ENCODE measurements at regions not wholly inside any gene's neighbourhood (a gene's known extent, or its start where the extent isn't known, plus 50 kb on each side); places are given as distances from the start of the nearest gene placed in this dataset.

GRCh38 chr5:2256691-2257280 lies 374.1 kb upstream of the IRX4 start:
- BruUV-seq (replicated peaks) = no TSS peak
- peaks cover 6% of the 10 kb centered on the region for H3K9me3 ChIP-seq (replicated peaks; ENCODE audit: control insufficient read depth, insufficient read depth, low read length)
- DNase-seq (ENCODE audit: low read depth, low spot score) (no peak), FAIRE-seq (no peak)
- H3K4me3 ChIP-seq (replicated peaks in 1 of 3; ENCODE audit: insufficient read depth in 1 of 3, low read depth in 1 of 3, low read length in 3 of 3) = no peak overlapping the region
- H3K9ac ChIP-seq (replicated peaks; ENCODE audit: extremely low read depth, insufficient read depth, low read length) = no peak overlapping the region
- H3K36me3 ChIP-seq (ENCODE audit: control insufficient read depth in 2 of 2, extremely low read depth in 1 of 2, insufficient read depth in 2 of 2, low read length in 2 of 2) = no peaks in the 10 kb centered on the region
- H3K79me2 ChIP-seq (ENCODE audit: control insufficient read depth, insufficient read depth, low read length) = no peaks in the 10 kb centered on the region
- no peak overlapping the region for H2AFZ ChIP-seq (ENCODE audit: low read depth, low read length)
- H3K4me1 ChIP-seq (ENCODE audit: control insufficient read depth, extremely low read depth, insufficient read depth, low read length) = no peaks in the 10 kb centered on the region
- no peaks in the 10 kb centered on the region for H4K20me1 ChIP-seq (replicated peaks; ENCODE audit: control insufficient read depth, extremely low read depth, insufficient read depth, low read length)
- no peaks in the 10 kb centered on the region for H3K9me1 ChIP-seq (replicated peaks; ENCODE audit: control insufficient read depth, extremely low read depth, insufficient read depth, low read length)
- intact Hi-C loops (cut with micrococcal nuclease) (no loop called here), dilution Hi-C loops (cut with MboI; ENCODE audit: extremely low pct_ligation_motif_present, low sequenced_read_pairs) (no loop called here)
- no peak overlapping the region for H3K27ac ChIP-seq (ENCODE audit: insufficient read depth, low read depth, low read length)
- ChIA-PET CTCF (no interaction called here), POLR2A (no interaction called here)
- no peaks in the 10 kb centered on the region for H3K27me3 ChIP-seq (ENCODE audit: control insufficient read depth in 2 of 2, insufficient read depth in 2 of 2, low read length in 2 of 2)
- no peak for TF ChIP-seq POLR2A (IDR thresholded peaks at IDR 0.05; ENCODE audit: low read depth, low read length)
- H3K4me2 ChIP-seq (ENCODE audit: insufficient read depth, low read length) = no peak overlapping the region

DNA sequence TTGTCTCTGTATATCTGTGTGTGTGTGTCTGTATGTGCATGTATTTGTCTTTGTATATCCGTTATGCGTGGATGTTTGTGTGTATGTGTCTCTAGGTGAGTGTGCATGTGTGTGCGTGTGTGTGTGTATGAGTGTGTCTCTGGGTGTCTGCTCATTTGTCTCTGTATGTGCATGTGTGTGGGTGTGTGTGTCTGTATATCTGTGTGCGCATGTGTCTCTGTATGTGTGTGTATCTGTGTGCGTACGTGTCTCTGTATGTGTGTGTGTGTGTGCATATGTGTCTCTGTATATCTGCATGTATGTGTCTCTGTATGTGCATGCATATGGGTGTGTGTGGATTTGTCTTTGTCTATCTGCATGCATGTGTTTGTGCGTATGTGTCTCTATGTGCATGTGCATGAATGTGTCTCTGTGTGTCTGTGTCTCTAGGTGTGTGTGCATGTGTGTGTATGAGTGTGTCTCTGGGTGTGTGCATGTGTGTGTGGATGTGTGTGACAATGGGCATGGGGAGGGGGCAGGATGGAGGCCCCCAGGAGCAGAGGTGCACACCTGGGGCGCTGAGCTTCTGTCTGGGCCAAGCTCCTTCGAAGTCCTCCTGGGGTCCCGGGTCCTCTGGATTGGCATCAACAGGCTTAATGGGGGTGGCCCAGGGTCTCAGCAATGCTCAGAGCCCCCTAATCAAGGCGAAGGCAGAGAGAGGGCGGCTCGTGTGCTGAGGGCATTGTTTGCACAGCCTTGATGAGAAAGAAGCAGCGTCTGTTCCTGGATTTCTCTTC lies 373.4 kb upstream of the IRX4 start:
- intact Hi-C loops (cut with micrococcal nuclease) (no loop called here), dilution Hi-C loops (cut with MboI; ENCODE audit: extremely low pct_ligation_motif_present, low sequenced_read_pairs) (no loop called here)
- Histone ChIP-seq H3K4me2 (ENCODE audit: insufficient read depth, low read length) (no peak overlapping the region), H3K4me3 (replicated peaks in 1 of 3; ENCODE audit: insufficient read depth in 1 of 3, low read depth in 1 of 3, low read length in 3 of 3) (no peak overlapping the region), H4K20me1 (replicated peaks; ENCODE audit: control insufficient read depth, extremely low read depth, insufficient read depth, low read length) (no peaks in the 10 kb centered on the region), H3K36me3 (ENCODE audit: control insufficient read depth in 2 of 2, extremely low read depth in 1 of 2, insufficient read depth in 2 of 2, low read length in 2 of 2) (no peaks in the 10 kb centered on the region), H3K79me2 (ENCODE audit: control insufficient read depth, insufficient read depth, low read length) (no peaks in the 10 kb centered on the region), H3K9me3 (replicated peaks; ENCODE audit: control insufficient read depth, insufficient read depth, low read length) (peaks cover 6% of the 10 kb centered on the region), H3K9me1 (replicated peaks; ENCODE audit: control insufficient read depth, extremely low read depth, insufficient read depth, low read length) (no peaks in the 10 kb centered on the region), H2AFZ (ENCODE audit: low read depth, low read length) (no peak overlapping the region), H3K9ac (replicated peaks; ENCODE audit: extremely low read depth, insufficient read depth, low read length) (no peak overlapping the region), H3K27ac (ENCODE audit: insufficient read depth, low read depth, low read length) (no peak overlapping the region), H3K4me1 (ENCODE audit: control insufficient read depth, extremely low read depth, insufficient read depth, low read length) (no peaks in the 10 kb centered on the region), H3K27me3 (ENCODE audit: control insufficient read depth in 2 of 2, insufficient read depth in 2 of 2, low read length in 2 of 2) (no peaks in the 10 kb centered on the region)
- ChIA-PET POLR2A (no interaction called here), CTCF (no interaction called here)
- TF ChIP-seq, protein P1, sequence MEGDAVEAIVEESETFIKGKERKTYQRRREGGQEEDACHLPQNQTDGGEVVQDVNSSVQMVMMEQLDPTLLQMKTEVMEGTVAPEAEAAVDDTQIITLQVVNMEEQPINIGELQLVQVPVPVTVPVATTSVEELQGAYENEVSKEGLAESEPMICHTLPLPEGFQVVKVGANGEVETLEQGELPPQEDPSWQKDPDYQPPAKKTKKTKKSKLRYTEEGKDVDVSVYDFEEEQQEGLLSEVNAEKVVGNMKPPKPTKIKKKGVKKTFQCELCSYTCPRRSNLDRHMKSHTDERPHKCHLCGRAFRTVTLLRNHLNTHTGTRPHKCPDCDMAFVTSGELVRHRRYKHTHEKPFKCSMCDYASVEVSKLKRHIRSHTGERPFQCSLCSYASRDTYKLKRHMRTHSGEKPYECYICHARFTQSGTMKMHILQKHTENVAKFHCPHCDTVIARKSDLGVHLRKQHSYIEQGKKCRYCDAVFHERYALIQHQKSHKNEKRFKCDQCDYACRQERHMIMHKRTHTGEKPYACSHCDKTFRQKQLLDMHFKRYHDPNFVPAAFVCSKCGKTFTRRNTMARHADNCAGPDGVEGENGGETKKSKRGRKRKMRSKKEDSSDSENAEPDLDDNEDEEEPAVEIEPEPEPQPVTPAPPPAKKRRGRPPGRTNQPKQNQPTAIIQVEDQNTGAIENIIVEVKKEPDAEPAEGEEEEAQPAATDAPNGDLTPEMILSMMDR (IDR thresholded peaks at IDR 0.05; ENCODE audit: extremely low read depth in 1 of 2, insufficient read depth in 1 of 2, low read depth in 1 of 2, low read length in 2 of 2) = no peak
- TF ChIP-seq POLR2AphosphoS5 (IDR thresholded peaks at IDR 0.05; ENCODE audit: insufficient read depth, low read depth, low read length) (no peak), MYC (IDR thresholded peaks at IDR 0.05; ENCODE audit: low read depth, low read length) (no peak), GATA2 (IDR thresholded peaks at IDR 0.05; ENCODE audit: insufficient read depth, insufficient read length, low read depth, low read length) (no peak), POLR2A (IDR thresholded peaks at IDR 0.05; ENCODE audit: low read depth, low read length) (no peak), JUN (IDR thresholded peaks at IDR 0.05; ENCODE audit: borderline replicate concordance, insufficient read depth, insufficient read length, low read depth) (no peak), FOS (IDR thresholded peaks at IDR 0.05; ENCODE audit: borderline replicate concordance, insufficient read depth, low read length) (no peak), EZH2 (IDR thresholded peaks at IDR 0.05; ENCODE audit: borderline replicate concordance, low read depth, low read length, severe bottlenecking) (no peak)
- TF ChIP-seq, protein P2, sequence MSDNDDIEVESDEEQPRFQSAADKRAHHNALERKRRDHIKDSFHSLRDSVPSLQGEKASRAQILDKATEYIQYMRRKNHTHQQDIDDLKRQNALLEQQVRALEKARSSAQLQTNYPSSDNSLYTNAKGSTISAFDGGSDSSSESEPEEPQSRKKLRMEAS (IDR thresholded peaks at IDR 0.05; ENCODE audit: insufficient read depth, insufficient read length) = no peak
- BruUV-seq (replicated peaks) = no TSS peak
- FAIRE-seq (no peak), DNase-seq (ENCODE audit: low read depth, low spot score) (no peak)

Data from endothelial cell of umbilical vein (primary cell).